ENCODE measurements at regions not wholly inside any gene's neighbourhood (a gene's known extent, or its start where the extent isn't known, plus 50 kb on each side); places are given as distances from the start of the nearest gene placed in this dataset.

DNA sequence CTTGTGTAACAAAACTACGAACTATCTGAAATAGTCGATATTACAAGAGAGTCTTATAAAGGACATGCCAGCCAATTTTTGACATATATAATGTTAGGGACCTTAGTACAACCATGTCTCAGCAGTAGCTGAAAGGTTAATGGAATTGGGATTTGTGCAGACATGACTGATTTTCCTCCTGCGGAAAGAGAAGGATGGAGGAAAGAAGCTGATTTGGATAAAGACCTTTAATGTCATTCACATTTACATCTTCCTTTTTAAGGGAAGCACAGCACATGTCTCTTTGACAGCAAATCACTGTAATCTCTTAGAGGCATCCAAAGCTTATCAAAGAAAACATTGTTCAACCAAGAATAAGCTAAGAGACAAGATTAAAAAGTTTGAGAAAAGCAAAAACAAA lies 1976.2 kb upstream of the IGFBP7 start:
- FAIRE-seq = no peak

DNA sequence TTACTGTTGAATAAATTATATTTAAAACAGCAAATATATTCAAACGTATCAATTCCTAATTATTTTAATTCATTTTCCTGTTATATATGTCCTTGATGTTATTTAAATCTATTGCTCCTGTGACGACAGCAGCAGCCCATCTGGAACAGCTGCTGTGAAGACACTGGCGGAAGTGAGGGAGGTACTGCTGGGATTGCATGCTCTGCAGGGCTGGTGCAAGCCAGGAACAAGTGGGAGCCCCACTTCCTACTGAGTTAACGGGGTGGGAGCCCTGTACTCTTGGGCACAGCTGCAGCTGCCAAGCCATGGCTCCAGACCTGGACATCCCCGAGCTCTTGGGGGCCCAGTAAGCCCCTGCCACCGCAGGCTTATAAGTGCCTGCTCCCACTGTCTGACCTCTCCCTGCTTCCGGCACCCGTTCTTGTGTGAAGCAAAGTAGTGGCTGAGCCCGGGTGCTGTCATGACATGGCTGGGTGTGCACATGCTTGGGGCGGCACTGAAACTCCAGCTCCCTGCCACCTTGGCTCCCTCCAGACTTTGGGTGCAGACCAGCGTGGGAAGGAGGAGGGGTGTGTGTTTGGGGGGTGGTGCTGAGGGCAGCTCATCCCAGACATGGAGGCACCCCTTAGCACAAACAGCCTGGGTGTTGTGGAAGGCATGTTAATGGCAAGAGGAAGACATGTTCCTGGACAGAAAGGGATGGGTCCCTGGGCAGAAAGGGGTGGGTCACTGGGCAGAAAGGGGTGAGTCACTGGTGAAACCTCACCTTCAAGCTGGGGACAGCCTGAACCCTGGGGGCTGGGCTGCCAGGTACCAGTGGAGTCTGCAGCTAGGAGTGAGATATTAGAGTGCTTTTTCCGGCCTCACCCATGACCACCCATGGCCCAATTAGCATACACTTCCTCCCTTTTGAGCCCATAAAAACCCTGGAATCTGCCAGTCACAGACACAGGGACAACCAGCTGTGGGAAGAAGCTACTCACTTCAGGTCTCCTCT lies 1981.3 kb upstream of the IGFBP7 start:
- no peak for FAIRE-seq

DNA sequence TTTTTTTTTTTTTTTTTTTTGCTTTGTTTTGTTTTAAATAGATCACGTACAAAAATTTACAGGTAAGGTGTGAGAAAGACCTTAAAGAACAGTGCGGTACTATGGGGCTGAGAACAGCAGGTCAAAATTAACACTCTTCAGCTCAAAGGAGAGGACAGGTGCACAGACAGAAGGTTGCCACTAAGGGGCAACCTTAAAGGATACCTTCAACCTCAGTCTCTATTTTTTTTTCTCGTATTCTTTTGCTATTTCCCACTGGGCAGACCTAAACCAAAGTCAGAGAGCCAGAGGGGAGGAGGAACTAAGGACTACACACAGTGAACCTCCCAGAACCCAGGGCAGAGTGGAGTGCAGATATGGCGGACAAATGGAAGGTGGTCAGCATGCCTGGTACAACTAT lies 1984.3 kb upstream of the IGFBP7 start:
- no peak for FAIRE-seq

DNA sequence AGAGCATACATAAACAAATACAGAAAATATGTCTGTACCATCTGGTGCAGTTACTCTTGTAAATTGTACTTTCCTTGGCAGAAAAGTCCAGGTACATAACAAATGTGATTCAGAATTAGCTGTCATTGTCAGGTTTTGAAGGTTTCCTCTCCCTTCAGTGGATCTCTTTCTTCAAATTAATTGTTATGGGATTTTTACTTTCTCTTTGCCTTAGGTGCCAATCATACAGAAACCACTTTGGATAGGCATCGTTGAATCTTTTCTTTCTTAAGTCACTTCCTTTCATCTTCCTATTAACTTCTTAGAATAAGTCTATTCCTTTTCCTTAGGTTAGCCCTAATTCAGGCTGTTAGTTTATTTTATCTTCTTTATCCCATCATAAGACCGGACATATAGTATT lies 1992.1 kb upstream of the IGFBP7 start:
- no peak for FAIRE-seq

DNA sequence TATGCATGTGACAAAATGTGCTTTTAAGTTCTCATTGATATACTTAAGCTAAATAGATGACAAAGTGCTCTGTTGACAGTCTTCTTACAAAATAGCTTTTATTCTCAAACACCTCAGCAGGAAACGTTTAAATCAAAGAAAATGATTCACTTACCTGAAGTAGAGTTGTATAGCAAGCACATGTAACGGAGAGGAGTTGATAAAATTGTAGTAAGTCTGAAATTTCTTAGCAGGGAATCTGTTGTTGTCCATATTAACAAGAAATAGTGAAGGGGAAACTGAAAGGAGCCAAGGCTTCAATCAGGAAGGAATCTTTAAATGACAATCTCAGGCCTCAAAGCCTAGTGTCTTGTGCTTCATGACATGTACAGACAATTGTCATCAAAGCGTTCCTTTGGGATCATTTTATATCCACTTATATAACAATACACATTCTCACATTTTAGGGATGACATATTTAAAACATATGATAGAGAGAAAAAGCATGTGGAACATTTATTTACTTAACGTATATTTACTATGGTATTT lies 2010.2 kb upstream of the IGFBP7 start:
- peak; percentile 11 for FAIRE-seq

DNA sequence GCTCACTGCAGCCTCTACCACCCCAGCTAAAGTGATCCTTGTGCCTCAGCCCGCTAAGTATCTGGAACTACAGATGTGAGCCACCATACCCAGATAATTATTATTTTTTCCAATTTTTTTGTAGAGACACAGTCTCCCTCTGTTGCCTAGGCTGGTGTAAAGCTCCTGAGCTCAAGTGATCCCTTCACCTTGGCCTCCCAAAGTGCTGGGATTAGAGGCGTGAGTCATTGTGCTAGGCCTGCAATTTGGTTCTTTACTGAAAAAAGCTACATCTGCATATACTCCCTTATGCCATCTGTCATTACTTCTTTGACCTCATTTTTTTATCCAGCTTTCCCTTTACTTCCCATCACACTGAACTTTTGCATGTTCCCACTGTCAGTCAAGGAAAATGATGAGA lies 2012.4 kb upstream of the IGFBP7 start:
- FAIRE-seq = no peak

DNA sequence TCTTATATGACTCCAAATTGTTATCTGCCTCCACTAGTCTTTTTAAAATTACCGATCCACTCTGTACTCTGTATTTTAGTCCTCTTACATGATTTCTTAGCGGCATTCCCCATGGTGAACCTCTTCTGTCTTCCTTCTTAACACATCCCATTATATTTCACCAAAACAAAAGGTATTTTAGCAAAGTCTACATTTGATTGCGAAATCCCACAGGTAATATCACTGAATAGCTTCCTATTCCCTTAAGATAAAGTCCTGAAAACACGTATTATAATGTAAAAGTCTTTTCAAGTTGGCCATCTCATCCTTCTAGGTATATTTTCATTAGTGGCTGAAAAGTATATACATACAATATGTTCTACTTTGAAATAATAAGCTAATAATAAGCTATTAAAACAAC lies 2016.0 kb upstream of the IGFBP7 start:
- no peak for FAIRE-seq

DNA sequence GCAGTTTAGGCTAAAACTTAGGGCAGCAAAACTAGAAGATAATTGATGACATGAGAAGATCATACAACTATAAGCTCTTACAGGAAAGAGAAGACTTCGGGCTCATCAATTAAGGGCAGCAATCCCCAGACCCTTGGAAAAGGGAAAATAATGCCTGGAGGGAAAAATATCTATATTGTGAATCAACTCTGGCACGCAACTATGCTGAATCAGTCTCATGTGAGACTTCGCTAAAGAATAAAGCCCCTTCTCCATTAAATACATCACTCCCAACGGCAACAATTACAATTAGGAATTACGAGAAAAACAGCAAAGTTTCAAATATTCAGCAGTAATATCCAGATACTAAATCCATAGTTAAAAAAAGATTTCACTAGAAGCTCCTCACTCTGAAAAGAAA lies 2016.8 kb upstream of the IGFBP7 start:
- FAIRE-seq = no peak

DNA sequence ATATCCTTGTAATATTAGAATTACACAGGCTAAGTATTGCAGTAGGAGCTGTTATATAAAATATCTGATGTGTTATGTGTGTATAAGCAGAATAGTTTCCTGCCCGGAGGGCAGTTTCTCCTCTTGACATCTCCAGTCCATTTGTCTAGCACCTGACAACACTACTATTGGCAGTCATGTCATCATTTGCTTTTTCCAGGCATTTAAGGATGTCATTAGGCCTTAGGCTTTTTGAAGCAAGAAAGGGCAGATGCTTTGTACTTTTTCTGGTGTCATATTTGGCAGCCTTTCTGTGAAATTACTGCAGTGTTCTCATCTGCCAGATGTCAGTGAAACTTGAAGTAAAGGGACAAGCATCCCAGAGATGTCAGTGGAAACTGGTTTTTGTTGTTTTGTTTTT lies 2017.6 kb upstream of the IGFBP7 start:
- no peak for FAIRE-seq

DNA sequence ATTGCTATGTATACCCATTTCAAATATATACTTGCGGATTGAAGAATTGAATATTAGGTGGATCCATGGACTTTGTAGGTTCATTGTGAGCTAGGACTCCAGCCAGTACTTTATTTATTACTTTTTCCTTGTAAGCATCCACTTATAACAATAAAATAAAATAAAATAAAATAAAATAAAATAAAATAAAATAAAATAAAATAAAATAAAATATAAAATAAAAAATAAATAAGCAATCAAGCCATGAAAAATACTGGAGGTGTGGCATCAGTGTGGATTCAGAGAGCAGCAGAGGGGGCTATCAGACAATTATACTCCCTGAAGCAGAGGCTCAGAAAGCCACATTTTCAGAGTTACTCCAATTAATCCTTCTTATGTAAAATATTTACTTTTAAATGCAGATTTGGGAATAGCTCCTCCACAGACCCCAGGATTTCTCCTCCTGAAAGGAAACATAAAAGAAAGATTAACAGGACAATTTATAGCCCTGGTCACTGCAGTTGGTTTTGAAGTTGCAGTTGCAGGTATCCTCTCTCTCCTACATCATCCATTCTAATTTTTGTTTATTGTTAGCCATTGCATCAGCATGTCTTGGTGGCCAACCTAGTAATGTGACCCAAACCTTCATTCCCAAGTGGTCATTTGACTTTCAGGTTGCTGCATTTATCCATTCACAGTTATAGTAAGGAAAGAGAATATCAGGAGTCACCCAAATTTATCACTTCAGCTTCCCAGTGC lies 2025.2 kb upstream of the IGFBP7 start:
- no peak for FAIRE-seq

DNA sequence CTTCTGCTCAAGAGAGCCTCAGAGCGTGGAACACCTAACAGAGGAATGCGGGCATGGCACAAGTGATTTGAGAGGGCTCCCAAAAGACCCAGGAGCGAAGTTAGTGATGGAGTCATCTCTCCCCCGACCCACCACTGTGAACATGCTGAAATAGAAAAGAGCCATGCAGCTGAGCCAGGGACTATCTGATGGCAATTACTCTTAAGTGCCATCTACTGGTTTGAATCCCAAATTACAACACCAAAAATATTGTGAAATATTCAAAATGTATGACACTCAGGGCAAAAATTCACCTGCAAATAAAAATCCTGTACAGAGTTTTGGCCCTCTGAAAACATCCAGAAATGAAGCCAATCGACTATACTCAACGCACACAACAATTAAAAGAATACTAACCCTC lies 2038.9 kb upstream of the ADGRL3 start:
- FAIRE-seq = no peak

DNA sequence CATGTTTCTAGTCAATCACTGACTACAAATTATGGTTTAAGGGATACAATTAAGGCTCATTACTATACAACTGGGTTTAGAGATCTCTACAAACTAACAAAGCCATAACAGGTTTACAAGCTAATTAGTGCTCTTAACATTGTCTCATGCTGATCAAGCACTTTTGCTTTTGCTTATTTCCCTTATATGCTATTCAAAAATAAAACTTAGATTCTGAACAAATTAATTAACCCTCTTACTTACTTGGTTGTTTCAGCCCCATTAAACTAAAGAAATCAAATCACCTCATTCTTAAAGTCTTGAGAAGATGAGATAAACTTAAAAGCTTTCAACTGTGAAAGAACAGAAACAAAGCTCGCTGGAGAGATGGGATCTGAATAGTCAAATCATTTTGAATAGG lies 2024.5 kb upstream of the ADGRL3 start:
- no peak for FAIRE-seq

DNA sequence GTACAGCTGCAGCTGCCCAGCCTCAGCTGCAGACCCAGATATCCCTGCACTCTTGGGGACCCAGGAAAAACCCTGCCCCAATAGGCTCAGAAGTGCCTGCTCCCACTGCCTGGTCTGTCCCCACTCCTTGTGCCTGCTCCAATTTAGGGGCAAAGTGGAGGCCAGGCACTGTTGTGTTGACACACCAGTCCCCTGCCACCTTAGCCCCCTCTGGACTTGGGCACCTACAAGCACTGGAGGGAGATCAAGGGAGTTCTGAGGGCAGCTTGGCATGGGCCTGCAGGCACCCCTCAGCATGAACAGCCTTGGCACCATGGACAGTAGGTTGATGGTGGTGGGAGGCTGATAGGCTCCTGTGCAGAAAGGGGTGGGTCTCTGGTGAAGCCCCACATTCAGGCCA lies 2020.8 kb upstream of the ADGRL3 start:
- no peak for FAIRE-seq

DNA sequence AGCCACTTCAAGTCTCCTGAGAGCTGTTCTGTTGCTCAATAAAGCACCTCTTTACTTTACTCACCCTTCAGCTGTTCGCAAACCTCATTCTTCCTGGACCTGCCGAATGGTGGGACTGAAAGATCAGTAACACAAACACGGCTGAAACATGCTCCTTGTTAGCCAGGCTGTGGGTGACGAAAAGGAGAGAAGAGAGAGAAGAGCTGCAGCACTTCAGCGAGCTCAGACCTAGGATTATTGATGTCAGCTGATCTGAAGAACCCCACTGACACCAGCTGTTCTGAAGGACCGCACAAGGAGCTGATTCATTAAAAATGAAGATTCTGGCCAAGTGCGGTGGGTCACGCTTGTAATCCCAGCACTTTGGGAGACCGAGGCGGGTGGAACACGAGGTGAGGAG lies 2020.0 kb upstream of the ADGRL3 start:
- no peak for FAIRE-seq

DNA sequence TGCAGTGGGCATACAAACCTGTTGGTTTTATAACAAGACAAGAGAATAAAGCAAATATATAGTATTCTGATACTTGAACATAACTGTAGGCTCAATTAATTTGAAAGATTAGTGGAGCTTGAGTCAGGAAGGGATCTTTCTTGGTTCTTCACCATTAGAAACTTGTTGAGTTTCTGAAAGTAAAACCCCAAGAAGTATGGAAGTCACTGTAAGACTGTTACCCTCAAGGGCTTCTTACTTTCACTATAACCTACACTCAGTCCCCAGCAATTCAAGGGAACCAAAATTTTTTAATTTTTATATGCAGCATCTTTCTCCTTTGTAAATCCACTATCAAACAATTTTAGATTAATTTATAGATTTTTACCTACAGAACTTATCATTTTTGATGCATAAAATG lies 2019.2 kb upstream of the ADGRL3 start:
- no peak for FAIRE-seq

DNA sequence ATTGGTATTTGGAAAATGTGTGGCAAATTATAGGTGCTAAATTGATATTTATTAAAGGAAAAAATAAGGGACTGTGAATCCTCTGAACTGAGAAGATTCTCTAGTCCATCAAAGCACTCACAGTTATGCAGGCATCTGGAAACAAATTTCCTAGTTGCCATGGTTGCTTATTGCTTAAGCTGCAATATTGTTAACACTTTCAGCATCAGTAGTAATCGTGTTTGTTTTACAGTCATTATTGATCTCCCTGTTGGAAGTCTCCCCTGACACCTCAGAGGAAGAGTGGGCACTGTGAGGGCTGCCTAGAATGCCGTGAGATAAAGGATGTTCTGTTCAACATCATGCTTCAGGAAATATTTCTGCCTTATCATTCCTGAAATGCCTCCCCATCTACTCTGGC lies 2004.3 kb upstream of the ADGRL3 start:
- no peak for FAIRE-seq

DNA sequence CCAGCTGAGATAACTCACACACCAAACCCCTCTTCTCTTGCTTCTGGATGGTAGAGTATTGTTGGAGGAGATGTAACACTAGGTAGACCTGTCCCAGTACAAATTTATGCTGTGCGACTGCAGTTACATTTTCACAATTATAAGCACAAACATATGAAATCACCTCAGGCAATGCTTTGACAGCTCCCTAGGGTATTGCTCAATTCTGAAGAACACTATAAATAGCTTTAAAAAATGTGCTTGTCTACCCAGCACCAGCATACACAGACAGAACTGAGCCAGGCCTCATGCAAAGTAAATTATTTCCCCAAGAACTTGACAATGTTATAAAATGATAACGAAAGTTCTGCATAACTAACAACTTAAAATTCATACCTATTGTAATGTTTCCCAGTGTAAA lies 1999.1 kb upstream of the ADGRL3 start:
- no peak for FAIRE-seq

DNA sequence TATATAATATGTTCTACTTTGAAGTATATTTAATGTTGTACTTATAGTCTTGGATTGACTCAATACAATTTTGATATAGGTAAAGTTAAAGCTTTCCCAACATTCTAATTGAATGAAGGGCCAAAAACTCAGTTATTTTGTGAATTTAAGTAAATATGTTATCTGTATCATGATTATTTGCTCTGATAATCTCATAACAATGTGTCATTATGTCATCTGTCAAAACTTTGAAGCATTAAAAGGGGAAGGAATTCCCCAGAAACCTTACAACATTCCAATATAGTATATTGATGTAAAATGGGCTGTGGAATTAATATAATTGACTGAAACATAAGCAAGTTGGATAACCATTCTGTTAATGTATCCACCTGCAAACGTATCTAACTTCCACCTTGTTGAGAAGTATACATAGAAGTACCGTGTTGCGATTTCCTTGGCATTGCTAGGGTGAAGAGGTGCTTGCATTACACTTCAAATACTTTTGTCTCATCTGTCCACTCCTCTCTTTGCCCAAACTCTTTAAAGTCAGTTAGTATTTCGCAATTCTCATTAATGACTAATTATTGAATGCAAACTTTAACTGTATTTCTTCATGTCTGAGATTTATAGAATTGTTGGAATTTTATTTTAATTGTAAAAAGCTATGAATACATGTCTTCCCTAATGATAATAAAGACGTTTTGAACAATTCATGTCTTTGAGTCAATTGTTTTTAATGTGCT lies 1982.1 kb upstream of the ADGRL3 start:
- no peak for FAIRE-seq

DNA sequence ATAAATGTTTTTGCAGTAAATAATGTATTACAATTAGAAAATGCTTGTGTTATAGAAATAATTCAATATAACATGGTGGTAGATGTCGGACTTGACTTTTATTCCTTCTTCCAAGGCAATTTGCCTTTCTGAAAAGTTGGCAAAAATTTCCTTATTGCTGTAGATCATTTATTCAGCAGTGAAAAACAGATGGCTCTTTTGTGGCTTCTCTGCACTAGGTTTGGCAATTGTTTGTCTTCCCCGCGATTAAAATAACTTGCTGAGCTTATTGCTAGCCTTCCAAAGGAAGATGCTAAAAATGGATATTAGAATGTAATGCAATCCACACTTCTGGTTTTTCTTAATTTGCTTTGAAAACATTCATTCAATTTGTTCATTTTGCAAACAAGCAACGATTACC lies 1977.9 kb upstream of the ADGRL3 start:
- no peak for FAIRE-seq

DNA sequence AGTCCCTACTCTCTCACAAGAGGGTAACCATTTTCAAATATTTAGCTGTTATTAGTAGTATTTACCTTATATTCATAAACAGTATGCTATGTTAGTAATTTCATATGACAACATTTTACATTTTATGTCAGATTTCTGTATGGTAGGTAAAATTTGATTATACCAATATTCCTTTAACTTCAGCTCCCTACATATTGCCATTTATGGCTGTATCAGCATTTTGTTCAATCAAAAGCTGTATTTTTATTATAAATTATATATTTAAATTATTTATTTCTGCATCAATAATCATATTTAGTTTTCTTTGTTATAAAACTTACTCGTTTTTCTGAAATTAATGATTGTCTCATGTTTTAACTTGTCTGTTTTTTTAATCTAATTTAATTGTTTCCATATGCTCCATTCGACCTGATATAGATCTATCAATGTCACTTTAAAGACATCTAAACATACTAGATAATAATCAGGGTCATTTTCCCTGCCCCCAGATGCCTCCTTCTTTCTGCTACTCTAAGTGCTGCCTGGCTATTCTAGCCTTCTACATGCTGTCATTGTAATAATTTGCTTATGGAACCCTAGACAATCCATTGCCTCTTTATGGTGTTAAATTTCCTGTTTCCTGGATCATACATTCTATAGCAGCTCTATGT lies 1976.7 kb upstream of the ADGRL3 start:
- FAIRE-seq = no peak

DNA sequence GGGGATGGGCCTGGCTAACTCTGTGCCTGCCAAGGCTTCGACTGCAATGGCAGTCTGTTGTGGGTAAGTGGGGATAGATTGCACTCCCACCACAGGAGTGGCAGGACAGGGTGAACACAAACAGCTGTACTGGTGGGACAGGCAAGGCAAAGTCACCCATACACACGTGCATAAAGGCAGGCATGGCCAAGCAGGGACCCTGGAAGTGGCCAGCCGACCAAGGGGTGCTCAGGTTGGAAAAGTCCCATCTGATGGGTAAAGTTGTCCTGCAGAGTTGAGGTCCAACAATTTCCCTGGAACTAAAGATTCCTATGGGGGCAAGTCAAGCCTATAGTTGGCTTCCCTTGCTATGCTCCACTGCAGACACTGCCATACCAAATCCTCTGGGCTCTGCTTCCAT lies 1961.9 kb upstream of the ADGRL3 start:
- no peak for FAIRE-seq

DNA sequence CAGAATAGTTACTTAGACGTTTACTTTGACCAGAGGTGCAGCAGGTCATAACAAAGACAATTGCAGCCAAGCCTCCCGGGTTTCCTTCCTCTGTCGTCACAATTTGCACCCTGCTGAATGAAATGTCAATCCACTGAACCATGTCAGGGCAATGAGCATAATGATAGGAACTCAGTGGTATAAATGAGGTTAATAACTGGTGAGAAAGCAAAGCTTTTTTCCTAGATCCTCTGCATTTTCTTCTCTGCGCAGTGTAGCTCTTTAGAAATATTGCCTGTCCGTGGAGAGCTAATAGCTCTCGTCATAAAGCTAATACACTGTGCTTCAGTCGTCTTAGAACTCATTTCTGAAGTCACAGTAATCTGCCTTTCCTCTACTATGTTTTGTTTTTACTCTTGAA lies 1960.1 kb upstream of the ADGRL3 start:
- no peak for FAIRE-seq

DNA sequence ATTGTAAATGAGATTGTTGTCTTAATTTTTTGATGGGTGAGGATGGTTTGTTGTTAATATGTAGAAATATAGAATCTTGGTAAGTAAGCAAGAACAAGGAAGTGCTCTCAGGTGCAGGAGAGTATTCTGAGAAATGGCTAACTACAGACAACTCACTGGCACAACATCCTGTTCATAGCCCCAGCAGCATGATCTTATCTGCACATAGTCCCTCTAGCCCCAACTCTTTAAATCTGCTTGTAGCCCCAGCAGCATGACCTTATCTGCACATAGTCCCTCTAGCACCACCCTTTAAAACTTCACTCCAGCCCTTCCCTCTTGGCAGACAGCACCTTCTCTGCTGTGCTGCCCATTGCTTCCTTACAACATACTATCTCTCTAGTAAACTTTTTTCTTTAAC lies 1957.1 kb upstream of the ADGRL3 start:
- no peak for FAIRE-seq
